ENCODE measurements at regions not wholly inside any gene's neighbourhood (a gene's known extent, or its start where the extent isn't known, plus 50 kb on each side); places are given as distances from the start of the nearest gene placed in this dataset.

- TF ChIP-seq POLR2A (IDR thresholded peaks at IDR 0.05) (no peak), CTCF (IDR thresholded peaks at IDR 0.05) (no peak)
Observed at GRCh38 chr12:105613887-105614286, 283.4 kb downstream of the C12orf75 start.
